NCI-H1436 treated with DMSO at 0.1 percent for 48 hours (cell line): ENCODE measurements at regions not wholly inside any gene's neighbourhood (a gene's known extent, or its start where the extent isn't known, plus 50 kb on each side); places are given as distances from the start of the nearest gene placed in this dataset.

Source experiments
- DNase-seq: peaks from one replicate; lab custom pipeline; 2025; lab: John Stamatoyannopoulos, UW

GRCh38 chr3:168512802-168513201, 417.1 kb upstream of the GOLIM4 start:
- DNase-seq, result no peak

GRCh38 chr3:168511428-168512014, 415.8 kb upstream of the GOLIM4 start:
- DNase-seq, result no peak

GRCh38 chr3:168506589-168506988, 410.9 kb upstream of the GOLIM4 start:
- no peak for DNase-seq

DNA sequence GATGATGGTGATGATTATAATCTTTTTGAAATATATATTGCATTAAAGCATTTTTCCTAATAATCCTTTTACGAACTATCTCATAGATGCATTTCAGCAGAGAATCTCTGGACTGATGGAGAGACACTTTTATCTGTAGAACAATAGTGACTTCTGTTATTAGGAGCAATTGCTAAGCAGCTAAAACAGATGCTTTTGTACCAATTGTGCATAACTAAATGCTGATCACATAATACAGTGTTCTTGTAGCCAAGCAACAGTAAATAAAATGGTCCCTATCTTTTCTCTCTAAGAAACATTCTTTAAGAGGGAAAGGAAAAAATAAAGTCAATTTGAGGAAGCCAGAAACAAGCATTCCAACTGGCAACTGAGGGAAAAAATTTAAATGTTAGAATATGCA, 405.8 kb upstream of the GOLIM4 start:
- no peak for DNase-seq

GRCh38 chr3:168498194-168498593, 402.5 kb upstream of the GOLIM4 start:
- no peak for DNase-seq

- no peak for DNase-seq
These were observed 402.0 kb upstream of the GOLIM4 start for GRCh38 chr3:168497741-168498140.

- no peak for DNase-seq
These were observed 401.5 kb upstream of the GOLIM4 start for GRCh38 chr3:168497183-168497582.

DNA sequence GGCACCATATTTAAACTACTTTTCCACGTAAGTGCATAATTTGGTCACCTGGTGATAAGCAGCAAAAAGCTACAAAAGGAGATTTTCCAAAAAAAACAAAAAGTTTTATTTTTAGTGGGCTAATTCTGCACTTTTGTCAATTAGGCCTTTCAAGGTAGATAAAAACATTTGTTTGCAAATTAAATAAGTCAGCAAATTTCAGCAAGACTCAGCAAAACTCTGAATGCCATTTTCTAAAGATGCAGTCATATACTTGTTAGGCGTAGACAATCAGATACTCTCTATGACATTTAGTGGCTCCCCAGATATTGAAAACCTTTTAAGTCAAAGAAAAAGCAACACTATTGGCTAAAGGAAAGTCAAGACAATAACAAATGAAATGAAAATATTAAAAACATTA, 400.2 kb upstream of the GOLIM4 start:
- DNase-seq, result no peak

DNA sequence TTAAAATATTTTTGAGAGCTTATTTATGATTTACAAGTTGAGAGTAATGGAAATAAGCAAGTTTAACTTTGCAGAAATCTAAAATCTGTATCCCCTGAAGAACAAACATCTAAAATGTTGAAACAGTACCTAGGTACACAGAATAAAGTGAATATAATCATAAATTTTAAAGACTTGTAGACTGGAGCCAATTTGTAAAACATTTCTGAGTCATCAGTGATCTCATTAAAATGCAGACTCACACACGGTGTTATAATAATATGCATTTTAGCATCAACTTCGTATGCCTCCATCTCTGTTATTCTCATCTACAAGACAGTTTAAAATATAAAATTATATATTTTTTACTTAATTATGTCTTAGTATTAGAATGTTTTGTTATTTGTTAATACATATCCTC, 399.5 kb upstream of the GOLIM4 start:
- no peak for DNase-seq

GRCh38 chr3:168493412-168494205, 397.9 kb upstream of the GOLIM4 start:
- no peak for DNase-seq

DNA sequence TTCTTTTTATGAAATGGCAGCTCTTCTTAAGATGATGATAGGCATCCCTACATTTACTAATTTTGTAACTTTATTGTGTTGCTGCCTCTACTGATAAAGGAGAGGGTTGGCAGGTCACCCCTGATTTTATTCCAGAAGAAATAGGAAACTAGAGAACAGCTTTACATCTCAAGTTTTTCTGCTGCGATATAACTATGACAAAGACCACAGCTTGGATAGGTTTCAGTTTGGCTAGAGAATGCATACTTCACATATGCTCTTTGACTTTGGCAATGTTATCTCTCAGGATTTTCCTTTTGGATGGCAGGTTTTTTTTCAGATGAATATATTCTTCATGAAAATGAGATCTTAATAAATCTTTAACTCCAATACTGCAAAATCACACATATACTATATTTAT, 395.3 kb upstream of the GOLIM4 start:
- DNase-seq, result no peak

DNA sequence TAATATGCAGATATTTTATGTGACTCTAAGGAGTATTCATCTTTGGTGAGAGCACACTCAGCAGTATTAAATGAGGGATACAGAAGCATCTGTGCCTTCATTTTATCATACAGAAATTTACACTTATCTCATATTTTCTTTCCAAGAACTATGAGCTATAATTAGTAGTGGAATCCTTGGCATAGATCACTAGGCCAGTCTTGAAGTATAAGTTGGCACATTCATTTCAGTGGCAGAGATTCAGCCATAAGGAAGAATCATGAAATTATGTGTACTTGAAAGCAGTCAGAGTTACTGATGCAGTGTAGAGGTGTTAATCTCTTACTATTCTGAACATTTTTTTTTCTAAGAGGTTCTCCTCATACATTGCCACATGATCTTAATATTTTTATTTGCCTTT, 393.6 kb upstream of the GOLIM4 start:
- no peak for DNase-seq

GRCh38 chr3:168485936-168486335, 390.2 kb upstream of the GOLIM4 start:
- no peak for DNase-seq

GRCh38 chr3:168476360-168476980, 380.7 kb upstream of the GOLIM4 start:
- DNase-seq, result no peak

GRCh38 chr3:168475704-168476103, 380.0 kb upstream of the GOLIM4 start:
- no peak for DNase-seq

DNA sequence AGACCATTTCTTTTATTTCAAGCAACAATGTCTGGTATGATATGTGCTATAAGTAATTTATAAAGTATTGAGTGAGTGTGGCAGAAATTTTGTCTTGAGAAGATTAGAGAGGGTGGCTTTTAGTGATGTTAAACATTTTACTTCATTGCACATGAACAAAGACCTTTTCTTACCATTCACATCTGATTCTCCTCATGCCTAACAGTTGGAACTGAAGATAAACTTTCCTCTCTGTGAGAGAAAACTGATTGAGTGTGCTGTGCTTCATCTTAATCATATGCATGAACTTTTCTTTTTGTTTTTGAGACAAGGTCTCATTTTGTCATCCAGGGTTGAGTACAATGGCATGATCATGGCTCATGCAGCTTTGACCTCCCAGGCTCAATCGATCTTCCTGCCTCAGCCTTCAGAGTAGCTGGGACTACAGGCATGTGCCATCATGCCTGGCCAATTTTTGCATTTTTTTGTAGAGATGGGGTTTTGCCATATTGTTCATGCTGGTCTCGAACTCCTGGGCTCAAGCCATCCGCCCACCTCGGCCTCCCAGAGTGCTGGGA, 377.7 kb upstream of the GOLIM4 start:
- DNase-seq, result no peak

DNA sequence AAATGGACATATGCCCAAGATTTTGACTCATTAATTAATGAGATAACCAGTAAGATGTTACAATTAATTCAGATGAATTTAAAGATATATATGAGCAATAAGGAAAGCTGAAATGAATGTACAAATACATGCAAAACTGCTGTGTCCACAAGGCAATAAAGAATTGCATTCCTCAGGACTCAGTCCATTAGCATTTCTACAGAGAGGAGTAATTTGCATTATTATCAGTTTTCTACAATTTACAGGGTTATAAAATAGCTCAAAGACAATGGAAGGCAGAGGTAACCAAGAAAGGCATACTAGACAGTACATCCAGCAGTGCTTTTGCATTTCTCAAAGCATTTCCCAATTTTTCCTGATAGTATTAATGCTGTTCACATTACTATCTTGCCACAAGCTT, 377.1 kb upstream of the GOLIM4 start:
- DNase-seq, result no peak

DNA sequence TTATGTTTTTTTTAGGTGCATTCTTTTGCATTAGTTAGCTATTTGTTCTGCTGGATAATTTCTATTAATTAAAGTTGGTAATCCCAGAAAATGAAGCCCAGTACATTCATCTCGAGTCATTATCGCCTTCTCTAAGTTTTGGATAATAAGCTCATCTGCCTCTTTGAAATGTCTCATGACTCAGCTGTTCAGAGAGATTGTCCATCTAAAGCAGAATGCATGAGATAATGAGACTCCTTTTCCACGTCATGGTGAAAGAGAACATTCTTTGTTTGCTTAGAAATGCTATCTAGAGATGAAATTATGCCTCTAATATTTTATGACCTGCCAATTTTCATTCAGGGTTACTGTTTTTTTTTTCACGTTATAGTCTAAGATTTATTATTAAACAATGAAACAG, 374.7 kb upstream of the GOLIM4 start:
- no peak for DNase-seq

GRCh38 chr3:168469436-168469835, 373.7 kb upstream of the GOLIM4 start:
- DNase-seq, result no peak

DNA sequence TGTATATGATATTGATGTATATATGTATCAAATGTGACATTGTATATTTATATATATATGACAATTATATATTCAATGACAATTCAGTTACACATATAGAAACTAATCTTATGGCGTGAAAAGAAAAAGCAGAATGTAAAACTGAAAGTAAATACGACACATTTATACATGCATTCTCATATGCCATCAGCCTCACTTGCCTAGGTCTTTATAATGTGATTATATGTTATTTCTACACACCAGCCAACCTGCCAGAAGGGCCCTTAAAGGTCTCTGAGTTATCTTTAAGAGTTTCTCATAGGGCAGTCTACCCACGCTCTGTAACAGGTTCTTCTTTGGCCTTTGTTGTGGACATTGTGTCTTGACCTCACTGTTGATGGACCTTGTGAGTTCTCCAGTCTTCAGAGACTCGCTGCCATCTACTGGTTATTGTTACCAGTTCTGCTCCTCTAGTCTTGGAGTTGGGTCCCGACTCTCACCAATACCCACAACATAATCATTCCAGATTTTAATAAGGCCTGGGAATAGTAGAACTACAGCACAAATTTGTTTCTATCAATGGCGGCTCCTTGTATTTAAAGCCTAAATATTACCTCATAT, 371.5 kb upstream of the GOLIM4 start:
- DNase-seq, result no peak

- DNase-seq, result no peak
These were observed 366.1 kb upstream of the GOLIM4 start for GRCh38 chr3:168461793-168462192.

- no peak for DNase-seq
These were observed 363.6 kb upstream of the GOLIM4 start for GRCh38 chr3:168459226-168459784.
